PC-9 (cell line): ENCODE measurements at regions not wholly inside any gene's neighbourhood (a gene's known extent, or its start where the extent isn't known, plus 50 kb on each side); places are given as distances from the start of the nearest gene placed in this dataset.
"Not testable (repeated sequence)": the region's sequence is repeated elsewhere in the genome, so short reads cannot be mapped to it uniquely, and the experiment has no call there.

Experiments used
- EZH2 ChIP-seq: fragments of 200-600 bp; sonication (generic); IDR thresholded peaks from 2 replicates; pipeline ENCODE4 v1.8.0; 2017; ENCODE audit warnings: antibody characterized with exemption, low read depth
- TF ChIP-seq, protein P1 (sequence below): fragments of 200-600 bp; sonication (generic); conservative IDR thresholded peaks from 2 replicates; pipeline ENCODE4 v1.6.1; 2017; ENCODE audit warnings: mixed run types, antibody characterized with exemption, mild to moderate bottlenecking, moderate library complexity

GRCh38 chr2:87317193-87317592 is 295.5 kb upstream of the PLGLB1 start:
- TF ChIP-seq, protein P1, sequence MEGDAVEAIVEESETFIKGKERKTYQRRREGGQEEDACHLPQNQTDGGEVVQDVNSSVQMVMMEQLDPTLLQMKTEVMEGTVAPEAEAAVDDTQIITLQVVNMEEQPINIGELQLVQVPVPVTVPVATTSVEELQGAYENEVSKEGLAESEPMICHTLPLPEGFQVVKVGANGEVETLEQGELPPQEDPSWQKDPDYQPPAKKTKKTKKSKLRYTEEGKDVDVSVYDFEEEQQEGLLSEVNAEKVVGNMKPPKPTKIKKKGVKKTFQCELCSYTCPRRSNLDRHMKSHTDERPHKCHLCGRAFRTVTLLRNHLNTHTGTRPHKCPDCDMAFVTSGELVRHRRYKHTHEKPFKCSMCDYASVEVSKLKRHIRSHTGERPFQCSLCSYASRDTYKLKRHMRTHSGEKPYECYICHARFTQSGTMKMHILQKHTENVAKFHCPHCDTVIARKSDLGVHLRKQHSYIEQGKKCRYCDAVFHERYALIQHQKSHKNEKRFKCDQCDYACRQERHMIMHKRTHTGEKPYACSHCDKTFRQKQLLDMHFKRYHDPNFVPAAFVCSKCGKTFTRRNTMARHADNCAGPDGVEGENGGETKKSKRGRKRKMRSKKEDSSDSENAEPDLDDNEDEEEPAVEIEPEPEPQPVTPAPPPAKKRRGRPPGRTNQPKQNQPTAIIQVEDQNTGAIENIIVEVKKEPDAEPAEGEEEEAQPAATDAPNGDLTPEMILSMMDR, result not testable (repeated sequence)
- TF ChIP-seq EZH2, result not testable (repeated sequence)
